ENCODE measurements at regions not wholly inside any gene's neighbourhood (a gene's known extent, or its start where the extent isn't known, plus 50 kb on each side); places are given as distances from the start of the nearest gene placed in this dataset.

DNA sequence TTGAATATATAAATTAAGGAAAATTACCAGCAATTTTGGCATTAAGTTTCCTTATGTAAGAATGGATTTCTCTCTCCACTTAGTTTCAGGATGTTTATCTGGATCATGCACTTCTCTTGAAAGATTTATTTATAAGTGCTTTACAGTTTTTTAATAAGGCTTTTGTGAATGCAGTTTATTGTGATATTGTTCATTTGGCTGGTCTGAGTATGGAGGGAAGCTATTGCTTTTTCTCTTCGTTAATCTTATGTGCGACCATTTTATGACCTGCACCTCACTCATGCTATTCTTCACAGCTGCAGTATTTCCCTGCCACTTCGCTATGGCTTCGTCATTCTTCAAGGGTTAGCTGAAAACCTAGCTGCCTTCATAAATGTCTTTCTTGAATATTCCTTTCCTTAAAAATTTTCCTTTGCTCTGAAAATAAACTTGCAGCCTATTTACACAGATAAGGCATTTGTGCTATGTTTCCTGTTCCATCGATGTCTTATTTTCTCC lies 233.4 kb downstream of the SOCS6 start:
- Histone ChIP-seq H3K4me3 (no peak overlapping the region), H3K27ac (no peak overlapping the region)
- DNase-seq (ENCODE audit: low spot score) = no peak
- TF ChIP-seq, protein P1, sequence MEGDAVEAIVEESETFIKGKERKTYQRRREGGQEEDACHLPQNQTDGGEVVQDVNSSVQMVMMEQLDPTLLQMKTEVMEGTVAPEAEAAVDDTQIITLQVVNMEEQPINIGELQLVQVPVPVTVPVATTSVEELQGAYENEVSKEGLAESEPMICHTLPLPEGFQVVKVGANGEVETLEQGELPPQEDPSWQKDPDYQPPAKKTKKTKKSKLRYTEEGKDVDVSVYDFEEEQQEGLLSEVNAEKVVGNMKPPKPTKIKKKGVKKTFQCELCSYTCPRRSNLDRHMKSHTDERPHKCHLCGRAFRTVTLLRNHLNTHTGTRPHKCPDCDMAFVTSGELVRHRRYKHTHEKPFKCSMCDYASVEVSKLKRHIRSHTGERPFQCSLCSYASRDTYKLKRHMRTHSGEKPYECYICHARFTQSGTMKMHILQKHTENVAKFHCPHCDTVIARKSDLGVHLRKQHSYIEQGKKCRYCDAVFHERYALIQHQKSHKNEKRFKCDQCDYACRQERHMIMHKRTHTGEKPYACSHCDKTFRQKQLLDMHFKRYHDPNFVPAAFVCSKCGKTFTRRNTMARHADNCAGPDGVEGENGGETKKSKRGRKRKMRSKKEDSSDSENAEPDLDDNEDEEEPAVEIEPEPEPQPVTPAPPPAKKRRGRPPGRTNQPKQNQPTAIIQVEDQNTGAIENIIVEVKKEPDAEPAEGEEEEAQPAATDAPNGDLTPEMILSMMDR (IDR thresholded peaks at IDR 0.05) = no peak

DNA sequence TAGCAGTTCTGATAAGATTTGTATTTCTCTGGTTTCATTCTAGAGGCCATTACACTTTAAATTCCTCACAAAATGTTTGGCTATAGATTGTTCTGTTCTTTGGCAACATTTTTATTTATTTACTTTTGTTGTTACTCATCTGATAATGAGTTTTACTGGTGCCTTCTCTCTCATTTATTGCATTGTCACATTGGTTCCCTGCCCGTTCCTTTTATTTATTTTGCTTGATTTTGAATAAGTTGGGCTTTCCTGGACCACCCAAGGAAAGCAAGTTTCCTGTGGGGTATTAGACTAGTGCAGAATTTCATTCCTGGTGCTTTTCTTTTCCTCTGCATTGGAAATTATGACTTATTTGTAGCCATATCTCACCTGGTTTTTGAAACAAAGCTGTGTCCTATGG lies 232.0 kb downstream of the SOCS6 start:
- H3K27ac ChIP-seq = no peak overlapping the region
- H3K4me3 ChIP-seq = no peak overlapping the region
- TF ChIP-seq, protein P1 (IDR thresholded peaks at IDR 0.05) = no peak
- no peak for DNase-seq (ENCODE audit: low spot score)

DNA sequence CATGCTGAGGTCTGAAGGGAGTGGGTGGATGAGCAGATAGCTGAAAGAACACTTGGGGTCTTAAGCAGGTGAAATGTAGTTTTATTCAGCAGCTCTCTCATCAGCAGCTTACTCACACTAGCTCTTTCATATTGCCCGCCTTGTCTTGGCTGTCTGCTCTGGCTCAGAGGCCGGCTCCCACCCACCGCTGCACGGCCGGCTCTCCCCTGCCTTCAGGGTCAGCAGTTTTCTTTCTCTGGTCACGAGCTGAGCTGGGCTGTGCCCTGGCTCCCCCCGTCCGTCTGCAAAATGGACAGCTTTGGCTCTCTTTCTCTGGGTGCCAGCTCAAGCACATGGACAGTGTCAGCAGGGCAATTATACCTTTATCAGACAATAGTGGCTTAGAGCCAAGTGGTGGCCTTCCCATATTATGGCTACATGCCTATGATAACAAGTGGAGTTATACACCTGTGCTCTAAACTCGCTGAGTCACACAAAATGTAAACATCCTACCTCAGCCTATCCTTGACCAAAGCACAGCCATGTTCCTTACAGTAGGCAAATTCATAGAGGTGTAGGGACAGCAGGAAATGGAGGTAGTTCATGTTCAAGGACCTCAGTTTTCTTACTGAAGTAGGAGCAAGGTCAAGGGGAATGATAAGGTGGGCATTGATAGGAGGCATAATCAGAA lies 224.8 kb downstream of the SOCS6 start:
- TF ChIP-seq, protein P1 (IDR thresholded peaks at IDR 0.05) = no peak
- no peak overlapping the region for H3K4me3 ChIP-seq
- no peak for DNase-seq (ENCODE audit: low spot score)
- no peak overlapping the region for H3K27ac ChIP-seq

DNA sequence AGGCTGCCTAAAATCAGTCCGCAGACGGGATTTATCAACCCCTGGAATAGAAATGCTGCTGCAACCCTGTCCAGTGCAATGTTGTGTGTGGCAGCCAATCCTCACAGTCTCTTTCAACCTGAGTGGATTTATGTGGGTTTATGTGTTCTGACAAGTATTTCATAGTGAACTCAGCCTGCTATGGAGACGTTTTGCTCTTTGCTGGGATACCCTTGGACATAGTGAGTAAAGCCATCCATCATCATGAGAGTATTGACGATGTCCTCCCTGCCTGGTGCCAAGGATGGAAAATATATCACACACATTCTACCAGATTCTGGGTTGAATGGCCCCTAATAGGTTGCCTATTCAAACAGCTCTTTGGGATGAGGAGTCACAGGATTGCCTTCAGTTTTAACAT lies 219.1 kb downstream of the SOCS6 start:
- no peak overlapping the region for H3K4me3 ChIP-seq
- TF ChIP-seq, protein P1 (IDR thresholded peaks at IDR 0.05) = no peak
- H3K27ac ChIP-seq = no peak overlapping the region
- DNase-seq (ENCODE audit: low spot score) = no peak

DNA sequence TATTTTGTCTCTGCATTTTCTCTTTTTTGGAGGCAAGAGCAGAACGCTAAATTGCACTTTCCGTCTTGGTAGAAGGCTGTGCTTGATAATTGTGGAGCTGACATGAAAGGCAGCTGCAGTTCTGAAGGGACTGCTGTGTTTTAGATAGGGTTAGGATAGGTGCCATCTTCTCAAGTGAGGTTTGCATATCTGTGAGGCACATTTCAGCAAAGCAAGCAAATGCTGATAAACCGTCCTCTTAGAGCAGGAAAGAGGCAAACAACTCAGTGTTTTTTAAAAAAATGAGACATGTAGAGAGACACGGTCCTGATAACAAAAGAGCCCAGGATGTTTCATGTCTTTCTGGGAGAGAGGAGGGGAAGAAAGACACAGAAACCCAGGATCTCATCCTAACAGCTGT lies 217.7 kb downstream of the SOCS6 start:
- no peak overlapping the region for H3K27ac ChIP-seq
- TF ChIP-seq, protein P1 (IDR thresholded peaks at IDR 0.05) = no peak
- DNase-seq (ENCODE audit: low spot score) = no peak
- no peak overlapping the region for H3K4me3 ChIP-seq

DNA sequence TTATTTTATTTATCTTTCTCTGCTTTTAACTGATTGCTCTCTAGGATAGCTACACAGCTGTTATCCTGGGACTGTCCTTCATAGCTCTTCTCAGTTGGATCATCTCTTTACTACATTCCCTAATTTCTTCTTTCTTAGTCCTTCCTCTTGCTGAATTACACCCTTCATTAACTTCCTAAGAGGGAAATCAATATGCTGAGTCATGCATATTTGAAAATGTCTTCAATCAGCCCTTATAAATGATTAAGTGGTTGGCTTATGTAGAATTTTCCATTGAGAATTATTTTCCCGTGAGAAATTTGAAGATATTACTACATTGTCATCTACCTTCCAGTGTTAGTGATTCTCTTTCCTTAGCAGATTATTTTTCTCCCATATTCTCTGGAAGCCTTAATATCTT lies 214.2 kb downstream of the SOCS6 start:
- TF ChIP-seq, protein P1 (IDR thresholded peaks at IDR 0.05) = no peak

DNA sequence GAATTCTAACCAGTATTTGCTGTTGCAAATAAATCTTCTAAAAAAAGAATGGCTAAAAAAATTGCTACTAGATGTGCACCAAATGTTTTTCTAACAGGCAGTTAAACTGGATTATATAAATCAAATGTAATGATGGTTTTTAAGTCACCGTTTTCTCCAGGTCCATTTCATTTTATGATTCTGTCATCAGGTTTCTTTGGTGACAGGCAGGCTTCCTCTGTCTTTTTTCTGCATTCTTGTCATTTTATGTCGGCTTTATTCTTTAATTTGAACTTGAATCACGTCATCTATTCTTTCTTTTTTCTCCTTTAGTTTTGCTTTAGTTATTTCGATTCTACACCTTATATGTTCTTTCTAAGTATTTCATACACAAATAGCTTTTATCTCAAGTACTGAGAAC lies 212.5 kb downstream of the SOCS6 start:
- no peak for DNase-seq (ENCODE audit: low spot score)
- TF ChIP-seq, protein P1 (IDR thresholded peaks at IDR 0.05) = no peak
- H3K4me3 ChIP-seq = no peak overlapping the region
- no peak overlapping the region for H3K27ac ChIP-seq

More for the DNA sequence above, 214.2 kb downstream of the SOCS6 start:
- no peak for DNase-seq (ENCODE audit: low spot score)
- Histone ChIP-seq H3K27ac (no peak overlapping the region), H3K4me3 (no peak overlapping the region)
